A673 (cell line): ENCODE measurements at regions not wholly inside any gene's neighbourhood (a gene's known extent, or its start where the extent isn't known, plus 50 kb on each side); places are given as distances from the start of the nearest gene placed in this dataset.

ENCODE experiments used
- EZH2 ChIP-seq: fragments of 200-600 bp; sonication (generic); IDR thresholded peaks from 2 replicates; pipeline ENCODE4 v1.6.1; 2017; ENCODE audit warnings: borderline replicate concordance, low read depth, mild to moderate bottlenecking, mixed read lengths, antibody characterized with exemption, low read length; ENCODE audit not compliant: poor library complexity, severe bottlenecking
- TF ChIP-seq, protein P1 (sequence below): fragments of 300-800, 200-600 bp; sonication (generic); conservative IDR thresholded peaks from 2 replicates; pipeline ENCODE4 v1.5.1; 2017; ENCODE audit warnings: low read depth, mild to moderate bottlenecking, antibody characterized with exemption, low read length, moderate library complexity, mixed read lengths

DNA sequence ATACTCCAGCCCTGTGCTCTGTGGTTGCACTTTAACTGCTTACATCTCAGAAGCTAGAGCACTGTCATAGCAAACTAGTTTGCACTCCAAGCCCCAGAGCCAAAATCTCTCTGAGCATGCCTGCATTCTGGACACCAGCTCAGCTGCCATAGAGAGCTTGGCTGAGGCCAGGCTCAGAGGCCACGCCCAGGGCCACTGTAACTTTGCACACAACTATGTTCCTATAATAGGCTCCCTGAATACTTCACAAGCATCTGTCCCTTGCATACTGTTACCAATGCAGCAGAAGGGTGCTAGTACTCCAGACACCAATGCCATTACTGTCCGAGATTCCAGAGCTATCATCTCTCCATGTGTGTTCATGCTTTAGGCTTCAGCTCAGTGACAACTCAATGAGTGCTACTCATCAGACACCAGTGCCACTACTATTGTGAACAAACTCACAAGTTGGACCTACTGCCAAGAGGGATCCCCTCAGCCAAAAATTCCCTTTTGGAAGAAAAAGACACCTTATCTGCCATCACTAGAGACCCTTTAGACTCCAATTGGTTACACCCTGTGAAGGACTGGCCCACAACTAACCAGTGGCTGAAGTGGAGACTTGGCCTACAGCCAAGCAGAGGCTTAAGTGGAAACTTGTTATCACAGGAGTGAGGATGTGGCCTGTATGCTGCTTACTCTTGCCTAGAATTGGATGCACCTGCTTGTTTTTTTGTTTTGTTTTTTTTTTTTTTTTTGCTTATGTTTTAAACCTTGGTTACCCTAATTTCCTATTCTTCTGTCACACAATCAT, 211.6 kb upstream of the MAGI2 start:
- TF ChIP-seq, protein P1, sequence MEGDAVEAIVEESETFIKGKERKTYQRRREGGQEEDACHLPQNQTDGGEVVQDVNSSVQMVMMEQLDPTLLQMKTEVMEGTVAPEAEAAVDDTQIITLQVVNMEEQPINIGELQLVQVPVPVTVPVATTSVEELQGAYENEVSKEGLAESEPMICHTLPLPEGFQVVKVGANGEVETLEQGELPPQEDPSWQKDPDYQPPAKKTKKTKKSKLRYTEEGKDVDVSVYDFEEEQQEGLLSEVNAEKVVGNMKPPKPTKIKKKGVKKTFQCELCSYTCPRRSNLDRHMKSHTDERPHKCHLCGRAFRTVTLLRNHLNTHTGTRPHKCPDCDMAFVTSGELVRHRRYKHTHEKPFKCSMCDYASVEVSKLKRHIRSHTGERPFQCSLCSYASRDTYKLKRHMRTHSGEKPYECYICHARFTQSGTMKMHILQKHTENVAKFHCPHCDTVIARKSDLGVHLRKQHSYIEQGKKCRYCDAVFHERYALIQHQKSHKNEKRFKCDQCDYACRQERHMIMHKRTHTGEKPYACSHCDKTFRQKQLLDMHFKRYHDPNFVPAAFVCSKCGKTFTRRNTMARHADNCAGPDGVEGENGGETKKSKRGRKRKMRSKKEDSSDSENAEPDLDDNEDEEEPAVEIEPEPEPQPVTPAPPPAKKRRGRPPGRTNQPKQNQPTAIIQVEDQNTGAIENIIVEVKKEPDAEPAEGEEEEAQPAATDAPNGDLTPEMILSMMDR = no peak
- TF ChIP-seq EZH2 = no peak
